ENCODE measurements at regions not wholly inside any gene's neighbourhood (a gene's known extent, or its start where the extent isn't known, plus 50 kb on each side); places are given as distances from the start of the nearest gene placed in this dataset.

DNA sequence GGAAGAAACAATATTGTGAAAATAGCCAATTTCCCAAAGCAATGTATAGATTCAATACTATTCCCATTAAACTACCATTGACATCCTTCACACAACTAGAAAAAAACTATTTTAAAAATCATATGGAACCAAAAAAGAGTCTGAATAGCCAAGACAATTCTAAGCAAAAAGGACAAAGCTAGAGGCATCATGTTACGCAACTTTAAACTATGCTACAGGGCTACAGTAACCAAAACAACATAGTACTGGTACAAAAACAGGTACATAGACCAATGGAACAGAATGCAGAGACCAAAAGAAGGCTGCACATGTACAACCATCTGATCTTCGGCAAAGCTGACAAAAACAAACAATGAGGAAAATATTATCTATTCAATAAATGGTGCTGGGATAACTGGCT is 233.3 kb upstream of the TMPRSS15 start:
- H3K4me3 Mint-ChIP-seq: no peak overlapping the region

DNA sequence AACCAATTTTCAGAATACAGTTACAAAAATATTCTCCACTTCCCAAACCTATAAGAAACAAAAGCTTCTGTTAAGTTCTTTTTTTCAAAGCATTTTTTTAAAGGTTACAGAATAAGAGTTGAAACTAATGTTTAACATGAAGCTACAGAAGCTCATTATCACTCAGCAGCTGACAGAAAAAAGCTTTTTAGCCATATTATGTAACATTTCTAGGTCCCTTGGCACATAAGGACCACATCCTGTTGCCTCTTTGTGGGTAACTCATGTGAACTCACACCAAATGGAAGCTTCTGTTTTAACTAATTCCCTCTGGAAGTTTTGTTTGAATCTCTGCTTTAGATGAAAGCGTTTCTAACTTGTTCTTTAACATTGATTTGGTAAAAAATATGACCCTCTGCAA is 242.5 kb upstream of the TMPRSS15 start:
- no peaks in the 10 kb centered on the region for H3K36me3 Mint-ChIP-seq (ENCODE audit: low read depth)
- H3K4me1 ChIP-seq (ENCODE audit: control insufficient read depth, insufficient read depth, low read length): no peaks in the 10 kb centered on the region
- DNase-seq: no peak
- 71% methylated on average over 1 of the region's 1 CpG; no CpG with 5 or more reads in 1 of the 2 experiments for WGBS, 2 experiments (ENCODE audit: insufficient coverage in 1 of 2, insufficient read length in 1 of 2)
- H3K27me3 Mint-ChIP-seq (ENCODE audit: insufficient read depth): no peaks in the 10 kb centered on the region
- TF ChIP-seq, protein P1, sequence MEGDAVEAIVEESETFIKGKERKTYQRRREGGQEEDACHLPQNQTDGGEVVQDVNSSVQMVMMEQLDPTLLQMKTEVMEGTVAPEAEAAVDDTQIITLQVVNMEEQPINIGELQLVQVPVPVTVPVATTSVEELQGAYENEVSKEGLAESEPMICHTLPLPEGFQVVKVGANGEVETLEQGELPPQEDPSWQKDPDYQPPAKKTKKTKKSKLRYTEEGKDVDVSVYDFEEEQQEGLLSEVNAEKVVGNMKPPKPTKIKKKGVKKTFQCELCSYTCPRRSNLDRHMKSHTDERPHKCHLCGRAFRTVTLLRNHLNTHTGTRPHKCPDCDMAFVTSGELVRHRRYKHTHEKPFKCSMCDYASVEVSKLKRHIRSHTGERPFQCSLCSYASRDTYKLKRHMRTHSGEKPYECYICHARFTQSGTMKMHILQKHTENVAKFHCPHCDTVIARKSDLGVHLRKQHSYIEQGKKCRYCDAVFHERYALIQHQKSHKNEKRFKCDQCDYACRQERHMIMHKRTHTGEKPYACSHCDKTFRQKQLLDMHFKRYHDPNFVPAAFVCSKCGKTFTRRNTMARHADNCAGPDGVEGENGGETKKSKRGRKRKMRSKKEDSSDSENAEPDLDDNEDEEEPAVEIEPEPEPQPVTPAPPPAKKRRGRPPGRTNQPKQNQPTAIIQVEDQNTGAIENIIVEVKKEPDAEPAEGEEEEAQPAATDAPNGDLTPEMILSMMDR (conservative IDR thresholded peaks at IDR 0.05): no peak
- H3K27me3 ChIP-seq (ENCODE audit: control insufficient read depth, insufficient read depth, low read length, poor library complexity, severe bottlenecking): no peaks in the 10 kb centered on the region
- H3K9me3 Mint-ChIP-seq: no peaks in the 10 kb centered on the region
- no peak overlapping the region for H3K4me3 ChIP-seq (ENCODE audit: low read length)
- H3K9me3 ChIP-seq (ENCODE audit: control insufficient read depth, low read length): no peaks in the 10 kb centered on the region
- H3K36me3 ChIP-seq (ENCODE audit: control insufficient read depth, insufficient read depth, low read length): no peaks in the 10 kb centered on the region
- no peak overlapping the region for H3K9ac ChIP-seq (ENCODE audit: extremely low read depth, low read length, poor library complexity, severe bottlenecking)
- peaks cover 7% of the 10 kb centered on the region for H3K4me1 Mint-ChIP-seq
- no peak overlapping the region for H3K4me3 Mint-ChIP-seq
- no peak overlapping the region for H3K27ac Mint-ChIP-seq
- no peak overlapping the region for H3K27ac ChIP-seq (ENCODE audit: low read depth, low read length)

More for the DNA sequence above, 233.3 kb upstream of the TMPRSS15 start:
- Histone ChIP-seq H3K9ac (ENCODE audit: extremely low read depth, low read length, poor library complexity, severe bottlenecking) (no peak overlapping the region), H3K27ac (ENCODE audit: low read depth, low read length) (no peak overlapping the region), H3K9me3 (ENCODE audit: control insufficient read depth, low read length) (no peaks in the 10 kb centered on the region), H3K4me3 (ENCODE audit: low read length) (no peak overlapping the region), H3K27me3 (ENCODE audit: control insufficient read depth, insufficient read depth, low read length, poor library complexity, severe bottlenecking) (no peaks in the 10 kb centered on the region), H3K36me3 (ENCODE audit: control insufficient read depth, insufficient read depth, low read length) (no peaks in the 10 kb centered on the region), H3K4me1 (ENCODE audit: control insufficient read depth, insufficient read depth, low read length) (no peaks in the 10 kb centered on the region)
- H3K9me3 Mint-ChIP-seq: no peaks in the 10 kb centered on the region
- no peaks in the 10 kb centered on the region for H3K36me3 Mint-ChIP-seq (ENCODE audit: low read depth)
- 87 to 89% methylated on average over 1 to 2 of the region's 2 CpGs for WGBS, 2 experiments (ENCODE audit: insufficient coverage in 1 of 2, insufficient read length in 1 of 2)
- TF ChIP-seq, protein P1 (conservative IDR thresholded peaks at IDR 0.05): no peak
- no peaks in the 10 kb centered on the region for H3K27me3 Mint-ChIP-seq (ENCODE audit: insufficient read depth)
- DNase-seq: no peak
- H3K4me1 Mint-ChIP-seq: no peaks in the 10 kb centered on the region
- H3K27ac Mint-ChIP-seq: no peak overlapping the region

DNA sequence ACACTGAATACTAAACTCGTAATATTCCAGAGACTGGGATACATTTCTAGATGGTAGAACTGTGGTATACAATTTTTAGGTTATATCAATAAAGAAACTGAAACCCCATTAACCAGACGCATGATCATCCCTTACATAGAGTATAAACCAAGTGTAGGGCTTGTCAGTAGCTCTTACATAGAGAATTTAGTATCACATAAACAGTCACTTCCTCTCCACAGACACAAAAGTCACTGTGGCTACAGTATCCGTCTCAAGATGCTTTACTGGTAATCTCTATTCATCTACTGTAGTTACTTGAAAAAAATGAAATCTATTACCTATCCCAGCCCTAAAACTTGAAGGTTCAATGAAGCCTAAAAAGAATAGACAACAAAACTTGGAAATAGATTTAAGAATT is 252.3 kb upstream of the TMPRSS15 start:
- Histone ChIP-seq H3K4me1 (ENCODE audit: control insufficient read depth, insufficient read depth, low read length) (peaks cover 2% of the 10 kb centered on the region), H3K36me3 (ENCODE audit: control insufficient read depth, insufficient read depth, low read length) (no peaks in the 10 kb centered on the region), H3K9me3 (ENCODE audit: control insufficient read depth, low read length) (peaks cover 4% of the 10 kb centered on the region), H3K27me3 (ENCODE audit: control insufficient read depth, insufficient read depth, low read length, poor library complexity, severe bottlenecking) (no peaks in the 10 kb centered on the region), H3K9ac (ENCODE audit: extremely low read depth, low read length, poor library complexity, severe bottlenecking) (no peak overlapping the region), H3K27ac (ENCODE audit: low read depth, low read length) (no peak overlapping the region), H3K4me3 (ENCODE audit: low read length) (no peak overlapping the region)
- TF ChIP-seq, protein P1 (conservative IDR thresholded peaks at IDR 0.05): no peak
- WGBS, 2 experiments (ENCODE audit: insufficient coverage in 1 of 2, insufficient read length in 1 of 2): 100% methylated on average over 2 of the region's 3 CpGs; no CpG with 5 or more reads in 1 of the 2 experiments
- H3K4me3 Mint-ChIP-seq: no peak overlapping the region
- no peak overlapping the region for H3K27ac Mint-ChIP-seq
- H3K4me1 Mint-ChIP-seq: no peaks in the 10 kb centered on the region
- DNase-seq: no peak
- H3K9me3 Mint-ChIP-seq: no peaks in the 10 kb centered on the region
- no peaks in the 10 kb centered on the region for H3K27me3 Mint-ChIP-seq (ENCODE audit: insufficient read depth)
- no peaks in the 10 kb centered on the region for H3K36me3 Mint-ChIP-seq (ENCODE audit: low read depth)

Measured in endodermal cell (in vitro differentiated cells).